ENCODE measurements at regions not wholly inside any gene's neighbourhood (a gene's known extent, or its start where the extent isn't known, plus 50 kb on each side); places are given as distances from the start of the nearest gene placed in this dataset.

DNA sequence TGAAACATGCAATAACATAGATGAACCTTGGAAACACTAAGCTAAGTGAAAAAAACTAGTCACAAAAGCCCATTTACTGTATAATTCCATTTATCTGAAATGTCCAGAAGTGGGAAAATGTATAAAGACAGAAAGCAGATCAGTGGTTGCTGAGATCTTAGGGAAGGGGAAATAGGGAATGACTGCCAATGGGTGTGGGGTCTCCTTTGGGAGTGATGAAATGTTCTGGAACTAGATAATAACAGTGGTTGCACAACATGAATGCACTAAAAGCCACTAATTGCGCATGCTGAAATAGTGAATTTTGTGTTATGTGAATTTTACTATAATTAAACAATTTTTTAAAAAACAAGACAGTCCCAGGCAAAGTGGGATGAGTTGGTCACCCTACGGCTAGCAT is 472.8 kb downstream of the CCDC171 start:
- DNase-seq: no peak

GRCh38 chr9:16026886-16027285 is 474.0 kb downstream of the CCDC171 start:
- DNase-seq: no peak

GRCh38 chr9:16028548-16028947 is 475.7 kb downstream of the CCDC171 start:
- no peak for DNase-seq

- no peak for DNase-seq
These were observed 476.3 kb downstream of the CCDC171 start for GRCh38 chr9:16029046-16029615.

- DNase-seq: no peak
These were observed 477.0 kb downstream of the CCDC171 start for GRCh38 chr9:16029796-16030363.

DNA sequence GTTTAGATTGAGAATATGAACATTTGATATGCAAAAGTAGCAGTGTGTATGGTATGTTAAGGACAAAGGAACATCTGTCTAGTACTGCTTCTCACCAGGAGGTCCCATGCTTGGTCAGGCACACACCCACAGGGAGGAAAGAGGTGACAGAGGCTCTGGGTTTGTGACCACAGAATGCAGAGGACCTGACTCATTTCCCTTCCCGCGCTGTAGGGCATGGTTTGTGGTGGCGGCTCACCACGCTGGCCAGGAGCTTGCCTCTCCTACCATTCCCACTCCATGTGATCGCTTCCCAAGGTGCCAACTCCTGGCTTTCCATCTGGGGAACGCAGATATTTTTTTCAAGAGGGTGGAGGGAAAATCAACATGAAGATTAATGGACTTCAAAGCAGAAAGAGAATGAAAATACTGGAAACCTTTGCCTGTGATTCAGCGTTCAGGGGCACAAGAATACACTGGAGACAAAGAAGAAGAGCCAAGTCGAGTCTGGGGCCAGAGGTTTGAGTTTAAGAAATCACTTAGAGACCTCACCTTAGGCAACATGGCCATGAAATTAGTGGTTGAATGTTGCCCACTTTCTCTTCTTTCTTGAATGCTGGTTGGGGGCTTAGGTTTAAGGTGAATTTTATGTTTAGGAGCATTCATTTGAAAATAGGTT is 477.8 kb downstream of the CCDC171 start:
- no peak for DNase-seq

DNA sequence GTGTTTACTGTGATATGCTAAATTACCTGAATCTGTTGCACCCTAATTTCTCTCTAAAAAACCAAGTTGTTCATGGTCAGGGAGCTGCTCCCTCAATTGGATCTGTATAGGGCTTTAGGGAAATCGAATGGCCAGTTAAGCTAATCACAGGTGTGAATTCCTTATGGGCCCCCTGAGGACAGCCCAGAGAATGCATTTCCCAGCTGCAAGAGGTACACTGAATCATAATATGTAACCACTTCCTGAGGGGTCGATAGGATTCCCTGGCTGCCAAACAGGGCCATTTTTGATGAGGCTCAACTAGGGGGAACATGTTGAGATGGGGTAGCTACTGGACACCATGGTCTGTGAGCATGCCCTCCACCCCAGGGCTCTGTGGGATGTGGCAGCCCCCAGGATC is 478.6 kb downstream of the CCDC171 start:
- DNase-seq: no peak

GRCh38 chr9:16031971-16032370 is 479.1 kb downstream of the CCDC171 start:
- DNase-seq: no peak

GRCh38 chr9:16032799-16033198 is 480.0 kb downstream of the CCDC171 start:
- no peak for DNase-seq

DNA sequence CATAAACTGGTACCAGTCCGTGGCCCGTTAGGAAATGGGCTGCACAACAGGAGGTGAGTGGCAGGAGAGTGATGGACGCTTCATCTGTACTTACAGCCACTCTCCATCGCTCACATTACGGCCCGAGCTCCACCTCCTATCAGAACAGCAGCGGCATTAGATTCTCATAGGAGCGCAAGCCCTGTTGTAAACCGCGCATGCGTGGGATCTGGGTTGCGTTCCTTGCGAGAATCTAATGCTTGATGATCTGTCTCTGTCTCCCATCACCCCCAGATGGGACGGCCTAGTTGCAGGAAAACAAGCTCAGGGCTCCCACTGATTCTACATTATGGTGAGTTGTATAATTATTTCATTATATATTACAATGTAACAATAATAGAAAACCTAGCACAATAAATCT is 480.4 kb downstream of the CCDC171 start:
- no peak for DNase-seq

- no peak for DNase-seq
These were observed 481.3 kb downstream of the CCDC171 start for GRCh38 chr9:16033921-16034691.

DNA sequence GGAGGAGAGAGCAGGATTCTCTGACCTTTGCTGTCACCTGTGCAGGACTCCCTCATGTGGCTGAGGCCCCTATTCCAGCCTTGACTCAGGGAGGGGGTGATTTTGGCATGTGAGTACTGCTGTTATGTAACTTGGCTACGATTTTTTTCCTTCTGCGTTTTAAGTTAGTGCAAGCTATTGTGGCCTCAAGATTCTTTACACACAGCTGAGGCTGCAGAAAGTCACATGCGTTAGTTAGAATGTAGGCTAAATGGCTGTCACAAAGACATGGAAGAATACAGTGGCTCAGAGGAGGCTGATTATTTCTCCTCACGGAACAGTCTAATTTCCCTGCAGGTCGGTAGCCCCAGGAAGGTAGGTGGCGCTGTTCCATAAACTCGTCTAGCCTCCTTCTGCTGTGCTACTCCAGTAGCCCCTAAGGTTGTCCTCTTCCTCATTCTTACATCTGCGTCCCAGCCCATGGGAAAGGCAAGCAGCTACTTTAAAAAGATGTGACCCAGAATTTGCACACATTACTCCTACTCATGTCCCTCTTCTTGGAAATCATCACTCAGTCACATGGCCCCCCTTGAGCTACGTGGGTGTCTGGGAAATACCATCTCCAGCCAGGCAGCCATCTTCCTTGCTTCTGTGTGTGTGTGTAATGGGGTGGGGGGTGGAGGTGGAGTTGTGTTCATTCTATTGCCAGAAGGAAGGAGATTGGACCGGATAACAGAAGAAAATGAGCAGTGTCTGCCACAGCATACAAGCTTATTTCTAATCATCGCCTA is 486.6 kb downstream of the CCDC171 start:
- peak; percentile 45 for DNase-seq

GRCh38 chr9:16039988-16040761 is 487.3 kb downstream of the CCDC171 start:
- DNase-seq: no peak

GRCh38 chr9:16043756-16044578 is 491.1 kb downstream of the CCDC171 start:
- DNase-seq: no peak

DNA sequence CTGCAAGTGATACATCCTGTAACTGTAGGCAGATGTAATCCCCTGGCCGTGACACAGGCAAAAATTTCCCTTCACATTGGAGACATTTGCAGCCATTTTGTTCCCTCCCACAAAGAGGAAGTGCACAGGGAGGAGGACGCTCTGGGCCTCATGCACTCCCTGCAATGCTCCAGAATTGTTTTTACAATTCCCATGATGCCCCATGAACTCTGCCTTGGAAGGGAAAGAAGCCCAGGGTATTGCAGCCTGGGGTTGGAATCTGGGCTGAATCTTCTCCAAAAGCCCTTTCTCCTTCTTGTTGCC is 491.7 kb downstream of the CCDC171 start:
- no peak for DNase-seq

DNA sequence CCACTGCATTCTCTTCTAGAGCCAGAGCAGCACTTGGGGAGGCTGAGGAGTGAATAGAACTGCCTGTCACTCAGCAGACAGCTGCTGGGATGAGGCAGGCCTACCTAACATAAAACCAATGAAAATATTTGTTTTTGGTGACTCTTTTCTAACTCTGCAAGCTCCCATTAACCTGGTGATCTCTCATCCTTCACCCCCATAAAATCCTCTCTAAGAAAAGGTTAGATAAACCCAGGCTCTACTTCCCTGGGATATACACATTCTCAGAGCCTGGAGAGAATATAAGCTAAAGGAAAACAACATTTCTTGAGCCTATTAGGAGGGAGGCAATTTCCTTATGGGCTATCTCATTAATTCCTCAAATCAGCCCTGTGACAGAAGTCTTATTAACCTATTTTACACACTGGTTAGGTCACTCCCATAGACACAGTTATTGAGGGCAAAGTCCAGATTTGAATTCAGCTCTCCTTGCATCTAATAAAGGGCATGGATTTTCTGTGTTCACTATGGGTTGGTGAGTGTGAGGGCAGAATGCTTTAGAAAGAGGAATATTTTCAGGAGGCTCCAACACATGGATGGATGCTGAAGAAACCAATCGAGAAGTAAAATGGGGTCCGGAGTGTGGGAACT is 492.9 kb downstream of the CCDC171 start:
- no peak for DNase-seq

DNA sequence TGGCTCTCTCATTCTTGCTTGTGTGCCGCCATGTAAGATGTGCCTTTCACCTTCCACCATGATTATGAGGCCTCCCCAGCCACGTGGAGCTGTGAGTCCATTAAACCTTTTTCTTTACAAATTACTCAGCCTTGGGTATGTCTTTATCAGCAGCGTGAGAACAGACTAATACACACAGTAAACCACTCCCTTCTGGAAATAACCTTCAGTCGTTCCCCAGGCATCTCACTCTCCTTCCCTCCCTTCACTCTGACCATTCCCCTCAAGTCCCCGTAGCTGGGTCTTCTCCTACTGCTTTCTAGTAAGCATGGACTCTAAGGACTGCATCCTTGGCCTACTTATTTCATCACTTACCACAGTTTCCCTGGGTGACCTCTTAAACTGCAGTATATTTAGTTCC is 493.9 kb downstream of the CCDC171 start:
- DNase-seq: no peak

GRCh38 chr9:16048129-16048528 is 495.3 kb downstream of the CCDC171 start:
- no peak for DNase-seq

DNA sequence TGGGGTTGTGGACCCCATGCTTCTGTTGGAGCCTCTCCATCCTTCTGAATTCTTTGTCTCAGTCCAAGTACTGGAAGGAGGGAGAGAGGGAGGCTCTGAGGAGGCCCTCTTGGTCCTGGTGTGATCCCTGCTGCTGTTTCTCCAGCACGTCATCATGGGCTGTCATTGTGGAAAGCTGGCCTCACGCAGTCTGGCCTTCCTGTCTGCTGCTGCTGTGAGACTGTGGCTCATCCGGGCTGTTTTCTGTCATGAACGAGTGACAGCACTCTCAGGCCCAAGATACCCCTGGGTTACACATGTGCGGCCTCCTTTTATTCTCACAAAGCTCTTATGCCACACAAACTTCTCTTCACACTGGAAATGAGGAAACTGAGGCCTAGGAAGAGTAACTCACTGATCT is 499.3 kb downstream of the CCDC171 start:
- no peak for DNase-seq

GRCh38 chr9:16052757-16053530 is 500.1 kb downstream of the CCDC171 start:
- no peak for DNase-seq
